ENCODE measurements at regions not wholly inside any gene's neighbourhood (a gene's known extent, or its start where the extent isn't known, plus 50 kb on each side); places are given as distances from the start of the nearest gene placed in this dataset.

GRCh38 chr5:25415970-25416369 is 771.2 kb upstream of the CDH10 start:
- TF ChIP-seq POLR2A (IDR thresholded peaks at IDR 0.05) (no peak), CTCF (IDR thresholded peaks at IDR 0.05) (no peak), EP300 (IDR thresholded peaks at IDR 0.05) (no peak), POLR2AphosphoS5 (IDR thresholded peaks at IDR 0.05) (no peak)
